ENCODE measurements at regions not wholly inside any gene's neighbourhood (a gene's known extent, or its start where the extent isn't known, plus 50 kb on each side); places are given as distances from the start of the nearest gene placed in this dataset.

GRCh38 chr17:13253733-13254410 is 236.0 kb upstream of the ELAC2 start:
- Histone ChIP-seq H3K27me3 (ENCODE audit: control insufficient read depth in 2 of 2, insufficient read depth in 1 of 2, low read length in 1 of 2) (no peaks in the 10 kb centered on the region), H3K27ac (ENCODE audit: low read depth in 1 of 2, low read length in 1 of 2) (no peak overlapping the region), H3K36me3 (ENCODE audit: control insufficient read depth in 2 of 2, insufficient read depth in 2 of 2, low read length in 1 of 2) (no peaks in the 10 kb centered on the region), H3K4me3 (ENCODE audit: low read length in 2 of 2) (no peak overlapping the region), H3K4me1 (ENCODE audit: control insufficient read depth in 2 of 2, insufficient read depth in 2 of 2, low read length in 2 of 2) (no peaks in the 10 kb centered on the region), H3K9me3 (ENCODE audit: control insufficient read depth in 2 of 2, insufficient read depth in 1 of 2, low read length in 1 of 2) (peaks cover 0 to 1% of the 10 kb centered on the region in 2 donors)
- DNase-seq (ENCODE audit: low read depth in 6 of 9, low spot score in 9 of 9) = no peak
- WGBS = 85% methylated on average over 3 of the region's 3 CpGs

DNA sequence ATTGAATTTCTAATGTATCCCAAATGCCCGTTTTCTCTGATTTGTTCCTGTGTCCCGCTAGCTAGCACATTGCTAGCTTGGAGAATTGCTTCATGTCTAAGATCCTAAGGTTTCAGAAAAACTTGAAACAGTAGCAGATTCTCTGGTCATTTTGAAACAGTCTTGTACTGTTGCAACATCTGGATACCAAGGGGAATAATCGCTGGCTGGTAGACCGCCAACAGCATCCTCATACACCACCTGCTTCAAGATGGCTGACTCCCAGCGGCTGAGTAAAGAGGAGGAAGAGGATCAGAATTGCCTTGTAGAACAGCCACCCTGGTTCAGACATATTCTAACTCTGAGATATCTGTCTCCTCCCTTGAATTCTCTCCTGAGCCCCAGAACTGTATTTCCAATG is 226.7 kb upstream of the ELAC2 start:
- Histone ChIP-seq H3K4me1 (ENCODE audit: control insufficient read depth in 2 of 2, insufficient read depth in 2 of 2, low read length in 2 of 2) (no peaks in the 10 kb centered on the region), H3K27ac (ENCODE audit: low read depth in 1 of 2, low read length in 1 of 2) (no peak overlapping the region), H3K9me3 (ENCODE audit: control insufficient read depth in 2 of 2, insufficient read depth in 1 of 2, low read length in 1 of 2) (no peaks in the 10 kb centered on the region), H3K27me3 (ENCODE audit: control insufficient read depth in 2 of 2, insufficient read depth in 1 of 2, low read length in 1 of 2) (no peaks in the 10 kb centered on the region), H3K36me3 (ENCODE audit: control insufficient read depth in 2 of 2, insufficient read depth in 2 of 2, low read length in 1 of 2) (no peaks in the 10 kb centered on the region), H3K4me3 (ENCODE audit: low read length in 2 of 2) (no peak overlapping the region)
- no peak for DNase-seq (ENCODE audit: low read depth in 6 of 9, low spot score in 9 of 9)
- WGBS = 95% methylated on average over 5 of the region's 5 CpGs

- no peaks in the 10 kb centered on the region for H3K27me3 ChIP-seq (ENCODE audit: control insufficient read depth in 2 of 2, insufficient read depth in 1 of 2, low read length in 1 of 2)
- no peaks in the 10 kb centered on the region for H3K4me1 ChIP-seq (ENCODE audit: control insufficient read depth in 2 of 2, insufficient read depth in 2 of 2, low read length in 2 of 2)
- DNase-seq (ENCODE audit: low read depth in 6 of 9, low spot score in 9 of 9) = no peak
- H3K9me3 ChIP-seq (ENCODE audit: control insufficient read depth in 2 of 2, insufficient read depth in 1 of 2, low read length in 1 of 2) = no peaks in the 10 kb centered on the region
- WGBS = 95% methylated on average over 4 of the region's 4 CpGs
- no peak overlapping the region for H3K27ac ChIP-seq (ENCODE audit: low read depth in 1 of 2, low read length in 1 of 2)
- H3K4me3 ChIP-seq (ENCODE audit: low read length in 2 of 2) = no peak overlapping the region
- no peaks in the 10 kb centered on the region for H3K36me3 ChIP-seq (ENCODE audit: control insufficient read depth in 2 of 2, insufficient read depth in 2 of 2, low read length in 1 of 2)
These were observed 225.8 kb upstream of the ELAC2 start for GRCh38 chr17:13243585-13243984.

- 97% methylated on average over 1 of the region's 1 CpG for WGBS
- no peaks in the 10 kb centered on the region for H3K4me1 ChIP-seq (ENCODE audit: control insufficient read depth in 2 of 2, insufficient read depth in 2 of 2, low read length in 2 of 2)
- no peak overlapping the region for H3K4me3 ChIP-seq (ENCODE audit: low read length in 2 of 2)
- H3K36me3 ChIP-seq (ENCODE audit: control insufficient read depth in 2 of 2, insufficient read depth in 2 of 2, low read length in 1 of 2) = no peaks in the 10 kb centered on the region
- no peaks in the 10 kb centered on the region for H3K27me3 ChIP-seq (ENCODE audit: control insufficient read depth in 2 of 2, insufficient read depth in 1 of 2, low read length in 1 of 2)
- no peak overlapping the region for H3K27ac ChIP-seq (ENCODE audit: low read depth in 1 of 2, low read length in 1 of 2)
- no peak for DNase-seq (ENCODE audit: low read depth in 6 of 9, low spot score in 9 of 9)
- no peaks in the 10 kb centered on the region for H3K9me3 ChIP-seq (ENCODE audit: control insufficient read depth in 2 of 2, insufficient read depth in 1 of 2, low read length in 1 of 2)
These were observed 223.0 kb upstream of the ELAC2 start for GRCh38 chr17:13240851-13241250.

- no peak for DNase-seq (ENCODE audit: low read depth in 6 of 9, low spot score in 9 of 9)
- no peaks in the 10 kb centered on the region for H3K9me3 ChIP-seq (ENCODE audit: control insufficient read depth in 2 of 2, insufficient read depth in 1 of 2, low read length in 1 of 2)
- no peak overlapping the region for H3K27ac ChIP-seq (ENCODE audit: low read depth in 1 of 2, low read length in 1 of 2)
- no peaks in the 10 kb centered on the region for H3K27me3 ChIP-seq (ENCODE audit: control insufficient read depth in 2 of 2, insufficient read depth in 1 of 2, low read length in 1 of 2)
- no peaks in the 10 kb centered on the region for H3K4me1 ChIP-seq (ENCODE audit: control insufficient read depth in 2 of 2, insufficient read depth in 2 of 2, low read length in 2 of 2)
- 80% methylated on average over 11 of the region's 11 CpGs for WGBS
- H3K36me3 ChIP-seq (ENCODE audit: control insufficient read depth in 2 of 2, insufficient read depth in 2 of 2, low read length in 1 of 2) = no peaks in the 10 kb centered on the region
- no peak overlapping the region for H3K4me3 ChIP-seq (ENCODE audit: low read length in 2 of 2)
These were observed 212.8 kb upstream of the ELAC2 start for GRCh38 chr17:13230350-13231264.

GRCh38 chr17:13228225-13228624 is 210.4 kb upstream of the ELAC2 start:
- Histone ChIP-seq H3K9me3 (ENCODE audit: control insufficient read depth in 2 of 2, insufficient read depth in 1 of 2, low read length in 1 of 2) (no peaks in the 10 kb centered on the region), H3K27ac (ENCODE audit: low read depth in 1 of 2, low read length in 1 of 2) (no peak overlapping the region), H3K36me3 (ENCODE audit: control insufficient read depth in 2 of 2, insufficient read depth in 2 of 2, low read length in 1 of 2) (no peaks in the 10 kb centered on the region), H3K27me3 (ENCODE audit: control insufficient read depth in 2 of 2, insufficient read depth in 1 of 2, low read length in 1 of 2) (no peaks in the 10 kb centered on the region), H3K4me1 (ENCODE audit: control insufficient read depth in 2 of 2, insufficient read depth in 2 of 2, low read length in 2 of 2) (no peaks in the 10 kb centered on the region), H3K4me3 (ENCODE audit: low read length in 2 of 2) (no peak overlapping the region)
- 80% methylated on average over 2 of the region's 2 CpGs for WGBS
- no peak for DNase-seq (ENCODE audit: low read depth in 6 of 9, low spot score in 9 of 9)

DNA sequence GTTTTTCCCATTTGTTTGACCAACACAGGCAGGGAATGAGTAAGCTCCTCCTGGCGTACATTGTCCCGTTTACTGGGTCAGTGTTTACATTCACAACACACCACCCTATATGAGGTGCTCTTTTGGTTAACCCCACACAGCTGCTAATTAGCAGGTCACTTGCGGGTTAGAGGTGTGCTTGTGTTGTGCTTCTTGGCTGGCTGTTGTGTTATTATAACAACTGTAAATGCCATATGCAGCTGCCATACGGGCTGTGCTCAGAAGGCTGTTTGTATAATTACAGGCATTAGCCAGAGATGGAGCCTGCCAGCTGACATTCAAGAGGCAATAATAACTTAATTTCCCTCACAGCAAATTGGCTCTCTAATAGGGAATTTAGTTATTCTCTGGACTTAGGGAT is 205.1 kb upstream of the ELAC2 start:
- H3K27ac ChIP-seq (ENCODE audit: low read depth in 1 of 2, low read length in 1 of 2) = no peak overlapping the region
- H3K27me3 ChIP-seq (ENCODE audit: control insufficient read depth in 2 of 2, insufficient read depth in 1 of 2, low read length in 1 of 2) = no peaks in the 10 kb centered on the region
- no peak for DNase-seq (ENCODE audit: low read depth in 6 of 9, low spot score in 9 of 9)
- no peaks in the 10 kb centered on the region for H3K9me3 ChIP-seq (ENCODE audit: control insufficient read depth in 2 of 2, insufficient read depth in 1 of 2, low read length in 1 of 2)
- WGBS = 78% methylated on average over 4 of the region's 4 CpGs
- no peaks in the 10 kb centered on the region for H3K4me1 ChIP-seq (ENCODE audit: control insufficient read depth in 2 of 2, insufficient read depth in 2 of 2, low read length in 2 of 2)
- no peaks in the 10 kb centered on the region for H3K36me3 ChIP-seq (ENCODE audit: control insufficient read depth in 2 of 2, insufficient read depth in 2 of 2, low read length in 1 of 2)
- H3K4me3 ChIP-seq (ENCODE audit: low read length in 2 of 2) = no peak overlapping the region

GRCh38 chr17:13212860-13213259 is 195.0 kb upstream of the ELAC2 start:
- no peaks in the 10 kb centered on the region for H3K27me3 ChIP-seq (ENCODE audit: control insufficient read depth in 2 of 2, insufficient read depth in 1 of 2, low read length in 1 of 2)
- no peaks in the 10 kb centered on the region for H3K36me3 ChIP-seq (ENCODE audit: control insufficient read depth in 2 of 2, insufficient read depth in 2 of 2, low read length in 1 of 2)
- H3K4me1 ChIP-seq (ENCODE audit: control insufficient read depth in 2 of 2, insufficient read depth in 2 of 2, low read length in 2 of 2) = no peaks in the 10 kb centered on the region
- no peak overlapping the region for H3K4me3 ChIP-seq (ENCODE audit: low read length in 2 of 2)
- no peak for DNase-seq (ENCODE audit: low read depth in 6 of 9, low spot score in 9 of 9)
- H3K27ac ChIP-seq (ENCODE audit: low read depth in 1 of 2, low read length in 1 of 2) = no peak overlapping the region
- no peaks in the 10 kb centered on the region for H3K9me3 ChIP-seq (ENCODE audit: control insufficient read depth in 2 of 2, insufficient read depth in 1 of 2, low read length in 1 of 2)

DNA sequence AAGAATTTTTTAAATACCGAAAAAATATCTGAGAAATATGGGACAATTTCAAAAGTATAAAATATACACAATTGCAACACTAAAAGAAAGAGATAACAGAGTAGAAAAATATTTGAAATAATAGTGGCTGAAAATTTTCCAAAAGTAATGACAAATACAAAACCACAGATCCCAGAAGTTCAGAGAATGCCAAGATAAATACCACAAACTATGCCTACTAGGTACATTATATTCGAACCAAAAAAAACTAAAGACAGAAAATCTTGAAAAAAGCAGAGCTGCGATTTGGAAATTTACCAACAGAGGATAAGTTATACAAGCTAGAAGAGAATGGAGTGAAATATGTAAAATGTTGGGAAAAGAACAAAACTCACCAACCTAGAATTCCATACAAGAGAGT is 191.3 kb upstream of the ELAC2 start:
- H3K4me1 ChIP-seq (ENCODE audit: control insufficient read depth in 2 of 2, insufficient read depth in 2 of 2, low read length in 2 of 2) = no peaks in the 10 kb centered on the region
- no peaks in the 10 kb centered on the region for H3K36me3 ChIP-seq (ENCODE audit: control insufficient read depth in 2 of 2, insufficient read depth in 2 of 2, low read length in 1 of 2)
- DNase-seq (ENCODE audit: low read depth in 6 of 9, low spot score in 9 of 9) = no peak
- 94% methylated on average over 3 of the region's 3 CpGs for WGBS
- H3K27me3 ChIP-seq (ENCODE audit: control insufficient read depth in 2 of 2, insufficient read depth in 1 of 2, low read length in 1 of 2) = no peaks in the 10 kb centered on the region
- H3K4me3 ChIP-seq (ENCODE audit: low read length in 2 of 2) = no peak overlapping the region
- no peak overlapping the region for H3K27ac ChIP-seq (ENCODE audit: low read depth in 1 of 2, low read length in 1 of 2)
- no peaks in the 10 kb centered on the region for H3K9me3 ChIP-seq (ENCODE audit: control insufficient read depth in 2 of 2, insufficient read depth in 1 of 2, low read length in 1 of 2)

Data from thymus (tissue), 11 donors.